ENCODE measurements at regions not wholly inside any gene's neighbourhood (a gene's known extent, or its start where the extent isn't known, plus 50 kb on each side); places are given as distances from the start of the nearest gene placed in this dataset.
"Not testable (repeated sequence)": the region's sequence is repeated elsewhere in the genome, so short reads cannot be mapped to it uniquely, and the experiment has no call there.

GRCh38 chr14:22344673-22345072 is 244.4 kb downstream of the DAD1 start:
- no peak overlapping the region for H3K9ac ChIP-seq (ENCODE audit: insufficient read length, low read depth)
- no peak overlapping the region for H3K4me3 ChIP-seq (ENCODE audit: insufficient read length, low read depth)
- peaks cover 35% of the 10 kb centered on the region for H3K9me3 ChIP-seq (ENCODE audit: insufficient read depth, low read length)
- no peaks in the 10 kb centered on the region for H3K27me3 ChIP-seq (ENCODE audit: insufficient read depth, insufficient read length)
- H3K36me3 ChIP-seq (ENCODE audit: insufficient read depth, insufficient read length, low read length), result no peaks in the 10 kb centered on the region
- no peak for DNase-seq (ENCODE audit: low read depth, low spot score)
- H3K4me1 ChIP-seq (ENCODE audit: insufficient read depth, insufficient read length), result no peaks in the 10 kb centered on the region
- no peak for TF ChIP-seq ZNF274 (IDR thresholded peaks at IDR 0.05; ENCODE audit: low read depth, low read length)

GRCh38 chr14:22344209-22344608 is 244.8 kb downstream of the DAD1 start:
- not testable (repeated sequence) for DNase-seq (ENCODE audit: low read depth, low spot score); H3K4me3 ChIP-seq (ENCODE audit: insufficient read length, low read depth); H3K4me1 ChIP-seq (ENCODE audit: insufficient read depth, insufficient read length); H3K9ac ChIP-seq (ENCODE audit: insufficient read length, low read depth); H3K36me3 ChIP-seq (ENCODE audit: insufficient read depth, insufficient read length, low read length); H3K27me3 ChIP-seq (ENCODE audit: insufficient read depth, insufficient read length)
- peaks cover 35% of the 10 kb centered on the region for H3K9me3 ChIP-seq (ENCODE audit: insufficient read depth, low read length)

- Histone ChIP-seq H3K27me3 (ENCODE audit: insufficient read depth, insufficient read length) (no peaks in the 10 kb centered on the region), H3K36me3 (ENCODE audit: insufficient read depth, insufficient read length, low read length) (no peaks in the 10 kb centered on the region), H3K4me1 (ENCODE audit: insufficient read depth, insufficient read length) (no peaks in the 10 kb centered on the region), H3K9me3 (ENCODE audit: insufficient read depth, low read length) (peaks cover 27% of the 10 kb centered on the region), H3K9ac (ENCODE audit: insufficient read length, low read depth) (no peak overlapping the region), H3K4me3 (ENCODE audit: insufficient read length, low read depth) (no peak overlapping the region)
- DNase-seq (ENCODE audit: low read depth, low spot score), result no peak
- TF ChIP-seq YY1 (IDR thresholded peaks at IDR 0.05; ENCODE audit: insufficient read depth, insufficient read length), result no peak
- TF ChIP-seq SUZ12 (IDR thresholded peaks at IDR 0.05; ENCODE audit: extremely low read depth, insufficient read depth, insufficient read length), result no peak
- no peak for TF ChIP-seq ZNF274 (IDR thresholded peaks at IDR 0.05; ENCODE audit: low read depth, low read length)
Measured at GRCh38 chr14:22341049-22341448, 248.0 kb downstream of the DAD1 start.

- no peak for TF ChIP-seq YY1 (IDR thresholded peaks at IDR 0.05; ENCODE audit: insufficient read depth, insufficient read length)
- TF ChIP-seq SUZ12 (IDR thresholded peaks at IDR 0.05; ENCODE audit: extremely low read depth, insufficient read depth, insufficient read length), result no peak
- TF ChIP-seq ZNF274 (IDR thresholded peaks at IDR 0.05; ENCODE audit: low read depth, low read length), result no peak
- H3K27me3 ChIP-seq (ENCODE audit: insufficient read depth, insufficient read length), result no peaks in the 10 kb centered on the region
- H3K9me3 ChIP-seq (ENCODE audit: insufficient read depth, low read length), result peaks cover 14% of the 10 kb centered on the region
- no peak for DNase-seq (ENCODE audit: low read depth, low spot score)
- no peaks in the 10 kb centered on the region for H3K36me3 ChIP-seq (ENCODE audit: insufficient read depth, insufficient read length, low read length)
- H3K4me1 ChIP-seq (ENCODE audit: insufficient read depth, insufficient read length), result no peaks in the 10 kb centered on the region
- H3K4me3 ChIP-seq (ENCODE audit: insufficient read length, low read depth), result no peak overlapping the region
- no peak overlapping the region for H3K9ac ChIP-seq (ENCODE audit: insufficient read length, low read depth)
Measured at GRCh38 chr14:22338917-22339715, 249.9 kb downstream of the DAD1 start.

- Histone ChIP-seq H3K27me3 (ENCODE audit: insufficient read depth, insufficient read length) (no peaks in the 10 kb centered on the region), H3K4me1 (ENCODE audit: insufficient read depth, insufficient read length) (no peaks in the 10 kb centered on the region), H3K4me3 (ENCODE audit: insufficient read length, low read depth) (no peak overlapping the region), H3K9ac (ENCODE audit: insufficient read length, low read depth) (no peak overlapping the region), H3K9me3 (ENCODE audit: insufficient read depth, low read length) (peaks cover 7% of the 10 kb centered on the region), H3K36me3 (ENCODE audit: insufficient read depth, insufficient read length, low read length) (no peaks in the 10 kb centered on the region)
- DNase-seq (ENCODE audit: low read depth, low spot score), result no peak
- TF ChIP-seq ZNF274 (IDR thresholded peaks at IDR 0.05; ENCODE audit: low read depth, low read length), result no peak
- TF ChIP-seq SUZ12 (IDR thresholded peaks at IDR 0.05; ENCODE audit: extremely low read depth, insufficient read depth, insufficient read length), result no peak
- no peak for TF ChIP-seq YY1 (IDR thresholded peaks at IDR 0.05; ENCODE audit: insufficient read depth, insufficient read length)
Measured at GRCh38 chr14:22338381-22338780, 250.6 kb downstream of the DAD1 start.

GRCh38 chr14:22337938-22338337 is 251.1 kb downstream of the DAD1 start:
- H3K9ac ChIP-seq (ENCODE audit: insufficient read length, low read depth), result no peak overlapping the region
- H3K27me3 ChIP-seq (ENCODE audit: insufficient read depth, insufficient read length), result no peaks in the 10 kb centered on the region
- H3K4me3 ChIP-seq (ENCODE audit: insufficient read length, low read depth), result no peak overlapping the region
- DNase-seq (ENCODE audit: low read depth, low spot score), result no peak
- H3K4me1 ChIP-seq (ENCODE audit: insufficient read depth, insufficient read length), result no peaks in the 10 kb centered on the region
- TF ChIP-seq YY1 (IDR thresholded peaks at IDR 0.05; ENCODE audit: insufficient read depth, insufficient read length), result no peak
- TF ChIP-seq SUZ12 (IDR thresholded peaks at IDR 0.05; ENCODE audit: extremely low read depth, insufficient read depth, insufficient read length), result no peak
- TF ChIP-seq ZNF274 (IDR thresholded peaks at IDR 0.05; ENCODE audit: low read depth, low read length), result no peak
- H3K36me3 ChIP-seq (ENCODE audit: insufficient read depth, insufficient read length, low read length), result no peaks in the 10 kb centered on the region
- H3K9me3 ChIP-seq (ENCODE audit: insufficient read depth, low read length), result peaks cover 3% of the 10 kb centered on the region

- Histone ChIP-seq H3K36me3 (ENCODE audit: insufficient read depth, insufficient read length, low read length) (no peaks in the 10 kb centered on the region), H3K27me3 (ENCODE audit: insufficient read depth, insufficient read length) (no peaks in the 10 kb centered on the region), H3K9ac (ENCODE audit: insufficient read length, low read depth) (no peak overlapping the region), H3K4me1 (ENCODE audit: insufficient read depth, insufficient read length) (no peaks in the 10 kb centered on the region), H3K4me3 (ENCODE audit: insufficient read length, low read depth) (no peak overlapping the region), H3K9me3 (ENCODE audit: insufficient read depth, low read length) (no peaks in the 10 kb centered on the region)
- no peak for TF ChIP-seq SUZ12 (IDR thresholded peaks at IDR 0.05; ENCODE audit: extremely low read depth, insufficient read depth, insufficient read length)
- no peak for TF ChIP-seq ZNF274 (IDR thresholded peaks at IDR 0.05; ENCODE audit: low read depth, low read length)
- no peak for TF ChIP-seq YY1 (IDR thresholded peaks at IDR 0.05; ENCODE audit: insufficient read depth, insufficient read length)
- no peak for DNase-seq (ENCODE audit: low read depth, low spot score)
Measured at GRCh38 chr14:22337521-22337920, 251.5 kb downstream of the DAD1 start.

Data from NT2/D1 (cell line).